ENCODE measurements at regions not wholly inside any gene's neighbourhood (a gene's known extent, or its start where the extent isn't known, plus 50 kb on each side); places are given as distances from the start of the nearest gene placed in this dataset.
A peak's percentile ranks its signal among the peaks of the same experiment; 100 is the strongest.

GRCh38 chr16:62638964-62639870 is 603.0 kb upstream of the CDH8 start:
- TF ChIP-seq CTCF (IDR thresholded peaks at IDR 0.05) = no peak
- H3K4me3 Mint-ChIP-seq = no peak overlapping the region
- DNase-seq (peak in 3 of 14 experiments; percentile 3 to 14 (median 10)), ATAC-seq (ENCODE audit: poor library complexity) (peak; percentile 24)
- POLR2A ChIA-PET = no interaction called here
- no peak overlapping the region for H3K27ac ChIP-seq (ENCODE audit: low read depth in 1 of 2, low read length in 2 of 2)
- CTCF ChIA-PET = no interaction called here
- intact Hi-C loops (cut with DNase I, micrococcal nuclease) = no loop called here
- no peaks in the 10 kb centered on the region for H3K36me3 Mint-ChIP-seq (ENCODE audit: low read depth)
- H3K27ac Mint-ChIP-seq = no peak overlapping the region
- H3K4me3 ChIP-seq (ENCODE audit: low read length) = no peak overlapping the region
- H3K27me3 ChIP-seq (ENCODE audit: control insufficient read depth in 1 of 2, insufficient read depth in 2 of 2, low read length in 2 of 2) = no peaks in the 10 kb centered on the region
- peaks cover 8 to 10% of the 10 kb centered on the region in 2 experiments for H3K9me3 ChIP-seq (ENCODE audit: control insufficient read depth in 1 of 2, insufficient read depth in 1 of 2, low read length in 2 of 2)
- H3K4me1 ChIP-seq (ENCODE audit: insufficient read depth, low read length) = no peaks in the 10 kb centered on the region
- H3K27me3 Mint-ChIP-seq = no peaks in the 10 kb centered on the region
- H3K4me1 Mint-ChIP-seq (ENCODE audit: low read depth) = no peaks in the 10 kb centered on the region
- no peaks in the 10 kb centered on the region for H3K36me3 ChIP-seq (ENCODE audit: insufficient read depth, low read length)
- peaks cover 17% of the 10 kb centered on the region for H3K9me3 Mint-ChIP-seq

- CTCF ChIA-PET = no interaction called here
- intact Hi-C loops (cut with DNase I, micrococcal nuclease) = no loop called here
Measured at GRCh38 chr16:62638324-62638911, 602.2 kb upstream of the CDH8 start.

GRCh38 chr16:62625326-62625725 is 589.1 kb upstream of the CDH8 start:
- no peak overlapping the region for H3K27ac Mint-ChIP-seq
- DNase-seq (no peak), ATAC-seq (ENCODE audit: poor library complexity) (no peak)
- no peak overlapping the region for H3K4me3 ChIP-seq (ENCODE audit: low read length)
- H3K4me1 ChIP-seq (ENCODE audit: insufficient read depth, low read length) = no peaks in the 10 kb centered on the region
- H3K9me3 Mint-ChIP-seq = peaks cover 13% of the 10 kb centered on the region
- H3K27me3 Mint-ChIP-seq = no peaks in the 10 kb centered on the region
- no peaks in the 10 kb centered on the region for H3K36me3 ChIP-seq (ENCODE audit: insufficient read depth, low read length)
- H3K4me1 Mint-ChIP-seq (ENCODE audit: low read depth) = no peaks in the 10 kb centered on the region
- H3K4me3 Mint-ChIP-seq = no peak overlapping the region
- no peak overlapping the region for H3K27ac ChIP-seq (ENCODE audit: low read depth in 1 of 2, low read length in 2 of 2)
- ChIA-PET POLR2A (no interaction called here), CTCF (no interaction called here)
- H3K9me3 ChIP-seq (ENCODE audit: control insufficient read depth in 1 of 2, insufficient read depth in 1 of 2, low read length in 2 of 2) = peaks cover 4 to 12% of the 10 kb centered on the region in 2 experiments
- no peaks in the 10 kb centered on the region for H3K27me3 ChIP-seq (ENCODE audit: control insufficient read depth in 1 of 2, insufficient read depth in 2 of 2, low read length in 2 of 2)
- H3K36me3 Mint-ChIP-seq (ENCODE audit: low read depth) = no peaks in the 10 kb centered on the region
- TF ChIP-seq CTCF (IDR thresholded peaks at IDR 0.05) = no peak
- intact Hi-C loops (cut with DNase I, micrococcal nuclease) = no loop called here

More at GRCh38 chr16:62638324-62638911, 602.2 kb upstream of the CDH8 start:
- Histone ChIP-seq H3K9me3 (ENCODE audit: control insufficient read depth in 1 of 2, insufficient read depth in 1 of 2, low read length in 2 of 2) (peaks cover 5 to 10% of the 10 kb centered on the region in 2 experiments), H3K27ac (ENCODE audit: low read depth in 1 of 2, low read length in 2 of 2) (no peak overlapping the region), H3K4me1 (ENCODE audit: insufficient read depth, low read length) (no peaks in the 10 kb centered on the region), H3K4me3 (ENCODE audit: low read length) (no peak overlapping the region), H3K36me3 (ENCODE audit: insufficient read depth, low read length) (no peaks in the 10 kb centered on the region), H3K27me3 (ENCODE audit: control insufficient read depth in 1 of 2, insufficient read depth in 2 of 2, low read length in 2 of 2) (no peaks in the 10 kb centered on the region)
- TF ChIP-seq CTCF (IDR thresholded peaks at IDR 0.05) = no peak
- H3K4me1 Mint-ChIP-seq (ENCODE audit: low read depth) = no peaks in the 10 kb centered on the region
- no peak overlapping the region for H3K27ac Mint-ChIP-seq
- no peak overlapping the region for H3K4me3 Mint-ChIP-seq
- no peaks in the 10 kb centered on the region for H3K27me3 Mint-ChIP-seq
- ATAC-seq (ENCODE audit: poor library complexity) (no peak), DNase-seq (no peak)
- POLR2A ChIA-PET = no interaction called here
- H3K9me3 Mint-ChIP-seq = peaks cover 17% of the 10 kb centered on the region
- no peaks in the 10 kb centered on the region for H3K36me3 Mint-ChIP-seq (ENCODE audit: low read depth)

All from CD4-positive, alpha-beta T cell (primary cell).